NCI-H82 (cell line): ENCODE measurements at regions not wholly inside any gene's neighbourhood (a gene's known extent, or its start where the extent isn't known, plus 50 kb on each side); places are given as distances from the start of the nearest gene placed in this dataset.

Experiments used
- DNase-seq: peaks from one replicate; lab custom pipeline; 2025; lab: John Stamatoyannopoulos, UW

- peak; percentile 85 for DNase-seq
Measured at GRCh38 chr12:65556676-65557437, 267.4 kb upstream of the HMGA2 start.

DNA sequence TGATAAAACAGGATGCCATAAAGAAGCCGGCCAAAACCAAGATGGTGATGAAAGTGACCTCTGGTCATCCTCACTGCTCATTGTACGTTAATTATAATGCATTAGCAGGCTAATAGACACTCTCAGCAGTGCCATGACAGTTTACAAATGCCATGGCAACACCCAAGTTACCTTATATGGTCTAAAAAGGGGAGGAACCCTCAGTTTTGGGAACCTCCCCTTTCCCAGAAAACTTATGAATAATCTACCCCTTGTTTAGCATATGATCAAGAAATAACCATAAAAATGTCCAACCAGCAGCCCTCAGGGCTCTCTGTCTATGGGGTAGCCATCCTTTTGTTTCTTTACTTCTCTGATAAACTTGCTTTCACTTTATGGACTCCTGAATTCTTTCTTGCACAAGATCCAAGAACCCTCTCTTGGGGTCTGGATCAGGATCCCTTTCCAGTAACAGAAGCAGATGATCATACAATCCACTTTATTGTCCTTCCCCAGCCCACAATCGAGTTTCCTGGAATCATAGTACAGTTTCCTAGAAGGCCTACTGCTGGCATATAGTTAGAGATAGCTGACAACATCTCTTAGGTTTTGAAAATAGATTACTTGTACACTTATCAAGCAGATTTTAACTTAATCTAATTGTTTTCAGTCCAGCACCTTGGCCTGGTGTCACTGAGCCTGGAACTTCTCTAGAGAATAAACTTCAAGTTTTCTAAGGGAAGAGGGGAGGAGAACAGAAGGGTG lies 266.7 kb upstream of the HMGA2 start:
- DNase-seq: no peak

GRCh38 chr12:65560286-65560685 lies 264.0 kb upstream of the HMGA2 start:
- no peak for DNase-seq

- DNase-seq: no peak
Measured at GRCh38 chr12:65561798-65562382, 262.4 kb upstream of the HMGA2 start.

DNA sequence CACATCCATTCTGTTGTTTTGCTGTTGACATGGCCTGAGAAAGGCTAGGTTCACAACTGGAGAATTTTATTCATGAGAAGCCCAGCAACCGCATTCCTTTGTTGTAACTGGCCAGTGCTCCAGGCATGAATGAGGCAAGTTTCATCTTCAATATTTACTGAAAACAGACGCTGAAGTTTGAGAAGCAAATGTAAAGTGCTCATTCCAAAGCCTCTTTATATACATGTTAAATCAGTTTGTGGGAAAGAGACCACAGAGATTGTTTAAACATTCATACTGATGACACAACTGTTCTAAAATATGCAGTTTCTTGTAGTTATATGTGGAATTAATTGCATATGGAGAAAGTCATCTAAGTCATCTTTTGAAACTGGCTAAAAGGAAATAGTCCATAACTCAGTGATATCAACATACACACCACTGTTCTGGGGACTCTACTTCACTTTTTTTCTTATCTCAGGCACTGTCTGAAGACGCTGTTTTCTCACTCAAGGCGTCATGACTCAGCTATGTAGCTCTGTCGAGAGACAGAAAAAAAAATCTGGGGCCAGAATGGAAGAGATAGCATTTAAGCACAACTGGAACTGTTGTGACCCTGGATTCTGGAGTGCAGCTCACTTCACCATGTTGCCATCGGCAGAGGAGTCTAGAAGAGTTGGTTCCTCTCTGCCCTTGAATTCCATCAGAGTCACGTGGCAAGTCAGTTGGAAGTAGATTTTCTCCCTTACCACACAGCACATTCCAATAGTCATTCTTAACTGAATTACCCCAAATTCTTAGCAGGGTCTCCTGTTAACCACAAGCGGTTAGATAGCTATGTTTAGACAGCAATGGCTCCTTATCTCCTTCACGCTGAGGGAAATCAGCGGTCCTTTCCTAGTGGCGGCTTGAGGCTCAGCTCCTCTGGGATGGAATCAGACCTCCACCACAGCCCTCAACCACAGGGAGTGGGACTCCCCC lies 258.4 kb upstream of the HMGA2 start:
- DNase-seq: no peak

- no peak for DNase-seq
Measured at GRCh38 chr12:65566751-65567150, 257.5 kb upstream of the HMGA2 start.

- DNase-seq: no peak
Measured at GRCh38 chr12:65567820-65568219, 256.5 kb upstream of the HMGA2 start.

GRCh38 chr12:65568517-65568916 lies 255.8 kb upstream of the HMGA2 start:
- DNase-seq: no peak

GRCh38 chr12:65570451-65571130 lies 253.7 kb upstream of the HMGA2 start:
- peak; percentile 87 for DNase-seq

- DNase-seq: no peak
Measured at GRCh38 chr12:65574867-65575266, 249.4 kb upstream of the HMGA2 start.

GRCh38 chr12:65584016-65584415 lies 240.3 kb upstream of the HMGA2 start:
- DNase-seq: peak; percentile 97

DNA sequence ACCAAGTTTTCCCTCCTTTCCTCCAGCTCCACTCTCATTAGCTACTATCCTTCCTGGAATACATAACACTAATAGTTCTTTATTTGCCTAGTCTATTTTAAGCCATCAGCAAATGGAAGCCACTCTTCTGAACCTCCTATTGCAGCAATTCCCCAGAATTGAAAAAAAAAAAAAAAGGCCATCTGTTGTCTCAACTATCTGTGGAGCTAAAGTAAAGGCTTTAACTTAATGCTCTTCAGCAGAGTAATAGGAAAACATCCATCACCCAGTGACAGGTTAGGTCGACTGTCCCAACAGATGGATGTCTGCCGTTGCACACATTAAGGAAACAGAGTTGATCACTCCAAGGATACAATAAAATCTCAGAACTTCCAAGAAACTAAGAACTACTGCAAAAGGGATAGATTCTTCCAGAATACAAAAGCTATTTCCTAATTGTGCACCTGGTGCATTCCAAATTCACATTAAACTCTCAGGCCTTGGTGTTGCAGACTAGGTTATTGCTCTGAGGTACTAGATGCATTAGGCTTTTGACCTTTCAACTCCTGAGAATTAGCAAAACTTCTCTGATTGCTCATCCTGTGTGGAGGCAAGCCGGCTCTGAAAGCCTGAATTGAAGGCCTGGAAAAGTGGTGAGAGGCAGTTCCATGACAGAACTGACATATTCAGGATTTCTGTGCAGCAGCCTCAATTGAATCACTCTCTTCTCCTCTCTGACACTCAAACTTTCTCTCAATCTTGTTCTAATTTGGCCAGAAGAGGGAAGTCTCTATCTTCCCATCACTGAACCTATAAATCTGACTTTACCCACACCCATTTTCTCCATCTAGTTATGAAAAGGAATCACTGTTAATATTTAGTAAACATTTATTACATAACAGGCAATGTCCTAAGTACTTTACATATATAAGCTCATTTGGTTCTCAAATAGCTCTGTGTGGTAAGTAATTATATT lies 238.4 kb upstream of the HMGA2 start:
- DNase-seq: peak; percentile 98

DNA sequence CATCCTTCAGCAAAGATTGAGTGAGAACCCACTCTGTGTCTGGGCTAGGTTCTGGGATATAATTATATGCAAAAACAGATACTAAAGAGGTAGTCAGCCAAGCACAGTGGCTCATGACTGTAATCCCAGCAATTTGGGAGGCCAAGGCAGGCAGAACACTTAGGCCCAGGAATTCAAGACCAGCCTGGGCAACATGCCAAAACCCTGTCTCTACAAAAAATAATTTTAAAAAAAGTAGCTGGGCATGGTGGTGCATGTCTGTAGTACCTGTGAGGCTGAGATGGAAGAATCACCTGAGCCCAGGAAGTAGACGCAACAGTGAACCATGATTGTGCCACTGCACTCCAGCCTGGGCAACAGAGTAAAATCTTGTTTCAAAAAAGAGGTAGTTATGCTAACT lies 237.5 kb upstream of the HMGA2 start:
- peak; percentile 64 for DNase-seq

DNA sequence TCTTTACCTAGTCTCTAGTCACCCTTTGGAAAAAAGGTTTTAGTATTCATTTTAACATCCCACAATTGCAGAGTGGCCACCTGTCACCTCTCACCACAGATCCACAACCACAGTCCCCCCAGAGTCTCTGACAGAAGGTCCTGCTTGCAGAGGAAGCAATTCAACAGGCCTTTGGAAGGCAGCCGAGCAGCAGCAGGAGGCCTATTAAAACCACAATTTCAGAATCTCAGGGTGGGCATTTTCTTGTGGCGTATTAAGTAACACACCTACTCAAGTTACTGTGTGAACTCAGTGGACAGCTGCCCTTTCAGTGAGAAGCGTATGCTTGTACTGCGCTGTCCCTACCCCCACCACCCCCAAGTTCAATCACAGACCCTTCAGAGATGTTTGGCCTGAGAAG lies 234.0 kb upstream of the HMGA2 start:
- no peak for DNase-seq

DNA sequence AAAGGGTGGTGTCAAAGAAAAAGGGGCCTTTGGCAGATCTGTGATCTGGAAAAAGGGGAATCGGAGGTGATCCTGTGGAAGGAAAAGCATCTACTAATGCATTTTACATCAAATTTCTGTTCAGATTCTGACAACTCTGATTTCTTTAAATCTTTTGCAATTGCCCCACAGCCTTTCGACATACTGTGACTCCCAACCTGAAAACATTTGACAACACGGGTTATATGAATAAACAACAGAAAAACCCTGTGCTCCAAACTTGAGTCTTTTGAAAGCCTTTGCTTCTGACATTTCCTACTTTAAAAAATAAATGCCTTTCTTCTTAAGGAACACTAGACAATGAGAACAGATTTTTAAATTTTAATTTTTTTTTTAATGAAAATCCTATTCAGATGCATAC lies 231.9 kb upstream of the HMGA2 start:
- no peak for DNase-seq

DNA sequence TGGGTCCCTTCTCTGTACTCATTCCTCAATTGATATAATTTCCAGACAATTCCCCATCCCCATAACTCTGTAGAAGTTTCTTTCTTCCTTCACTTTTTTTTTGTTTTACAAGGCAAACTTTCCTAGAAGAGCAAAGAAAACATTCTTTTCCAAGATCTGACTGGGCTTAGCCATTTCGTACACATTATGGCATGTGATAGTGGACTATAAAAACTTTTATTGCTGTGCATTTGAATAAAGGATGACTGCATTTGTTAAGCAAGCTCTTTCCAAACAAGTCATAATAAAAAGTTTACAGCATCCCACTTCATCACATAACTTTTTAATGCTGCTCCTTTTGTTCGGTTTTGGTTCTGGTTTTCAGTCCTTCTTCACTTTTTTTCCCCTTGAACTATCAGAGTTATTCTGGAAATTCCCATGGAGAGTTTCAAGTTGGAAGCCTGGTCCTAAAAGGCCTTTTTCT lies 231.0 kb upstream of the HMGA2 start:
- no peak for DNase-seq

GRCh38 chr12:65594409-65594808 lies 229.9 kb upstream of the HMGA2 start:
- DNase-seq: no peak

DNA sequence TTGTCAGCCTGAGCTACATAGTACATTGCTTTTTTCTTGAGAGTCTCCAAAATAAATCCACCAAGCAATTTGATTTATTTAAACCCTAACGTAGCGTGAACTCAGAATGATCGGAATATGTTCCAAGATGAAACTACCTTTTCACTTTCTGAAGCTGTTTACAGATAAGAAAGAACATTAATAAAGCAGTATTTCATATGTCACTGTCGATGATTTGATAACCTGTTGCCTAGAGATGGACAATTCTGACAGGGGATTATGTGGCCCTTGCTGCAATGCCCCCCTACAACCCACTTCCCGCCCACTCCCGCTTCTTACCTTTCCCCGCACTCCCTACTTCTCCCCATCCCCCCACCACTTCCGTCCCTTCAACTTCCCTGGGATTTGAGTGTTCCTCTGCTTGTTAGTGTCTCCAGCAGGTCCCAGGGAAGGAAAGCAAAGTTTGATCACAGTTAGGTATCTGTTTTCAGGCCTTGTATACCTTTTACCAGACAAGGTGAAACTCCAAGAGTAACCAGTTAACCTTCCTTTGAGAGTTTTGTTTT lies 229.2 kb upstream of the HMGA2 start:
- no peak for DNase-seq

DNA sequence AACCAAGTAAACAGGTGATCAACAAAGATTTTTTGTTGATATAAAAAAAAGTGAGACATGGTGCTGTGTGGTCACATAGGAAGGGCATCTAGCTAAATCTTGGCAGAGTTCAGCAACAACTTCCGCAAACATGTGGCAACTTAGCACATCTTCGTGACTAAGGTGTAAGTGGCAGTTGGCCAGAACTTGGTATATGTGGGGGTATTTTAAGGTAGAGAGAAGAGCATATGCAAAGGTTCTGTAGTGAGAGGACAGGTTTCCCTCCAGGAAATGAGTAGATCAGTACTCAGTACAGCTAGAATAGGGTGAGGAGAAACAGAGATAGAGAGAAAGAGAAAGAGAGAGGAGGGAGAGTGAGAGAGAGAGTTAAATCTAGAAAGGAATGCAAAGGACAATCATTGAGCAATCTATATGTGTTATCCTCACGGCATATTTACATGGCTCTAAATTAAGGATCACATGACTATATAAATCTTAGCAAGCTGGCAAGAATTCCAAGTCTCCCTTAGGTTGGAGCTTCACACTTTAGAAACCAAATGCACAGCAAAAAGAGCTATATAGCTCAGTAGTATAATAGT lies 227.7 kb upstream of the HMGA2 start:
- no peak for DNase-seq

- no peak for DNase-seq
Measured at GRCh38 chr12:65597527-65597926, 226.8 kb upstream of the HMGA2 start.
